ENCODE measurements at regions not wholly inside any gene's neighbourhood (a gene's known extent, or its start where the extent isn't known, plus 50 kb on each side); places are given as distances from the start of the nearest gene placed in this dataset.
"Not testable (repeated sequence)": the region's sequence is repeated elsewhere in the genome, so short reads cannot be mapped to it uniquely, and the experiment has no call there.

- Histone ChIP-seq H3K27ac (no peak overlapping the region), H3K4me3 (no peak overlapping the region), H3K9me3 (peaks cover 0 to 21% (median 11%) of the 10 kb centered on the region in 8 donors), H3K4me1 (no peaks in the 10 kb centered on the region), H3K36me3 (no peaks in the 10 kb centered on the region), H3K27me3 (replicated peaks in 1 of 7) (no peaks in the 10 kb centered on the region)
- WGBS, 5 donors, result 29 to 88% (median 84%) methylated on average over 1 of the region's 1 CpG
- no peak for DNase-seq
- intact Hi-C loops (cut with DNase I; ENCODE audit: low total_unique reads), result no loop called here
- TF ChIP-seq POLR2A (IDR thresholded peaks at IDR 0.05) (no peak), POLR2AphosphoS5 (IDR thresholded peaks at IDR 0.05) (no peak), CTCF (IDR thresholded peaks at IDR 0.05 in 8 of 11, conservative IDR thresholded peaks at IDR 0.05 in 3 of 11) (no peak)
Observed at GRCh38 chr1:222181191-222181590, 366.7 kb downstream of the HHIPL2 start.

GRCh38 chr1:222177496-222177895 lies 370.4 kb downstream of the HHIPL2 start:
- H3K36me3 ChIP-seq; DNase-seq; intact Hi-C loops (cut with DNase I; ENCODE audit: low total_unique reads); H3K4me1 ChIP-seq; H3K4me3 ChIP-seq; H3K27ac ChIP-seq; H3K27me3 ChIP-seq (replicated peaks in 1 of 7): not testable (repeated sequence)
- 83 to 94% (median 86%) methylated on average over 4 of the region's 4 CpGs for whole genome bisulfite sequencing, 5 donors
- H3K9me3 ChIP-seq, result peaks cover 0 to 26% (median 11%) of the 10 kb centered on the region in 8 donors

- no peak for DNase-seq
- H3K27me3 ChIP-seq (replicated peaks in 1 of 7), result no peaks in the 10 kb centered on the region
- no peaks in the 10 kb centered on the region for H3K4me1 ChIP-seq
- no peak overlapping the region for H3K27ac ChIP-seq
- TF ChIP-seq CTCF (IDR thresholded peaks at IDR 0.05 in 8 of 11, conservative IDR thresholded peaks at IDR 0.05 in 3 of 11) (peak in 4 of 11 experiments; percentile 8 to 42 (median 28)), POLR2AphosphoS5 (IDR thresholded peaks at IDR 0.05) (no peak)
- intact Hi-C loops (cut with DNase I; ENCODE audit: low total_unique reads), result no loop called here
- peaks cover 4 to 44% (median 29%) of the 10 kb centered on the region in 8 donors for H3K9me3 ChIP-seq
- H3K36me3 ChIP-seq, result no peaks in the 10 kb centered on the region
- WGBS, 5 donors, result 66 to 74% (median 68%) methylated on average over 2 of the region's 2 CpGs
- no peak overlapping the region for H3K4me3 ChIP-seq
Observed at GRCh38 chr1:222171005-222171404, 376.9 kb downstream of the HHIPL2 start.

GRCh38 chr1:222168621-222169020 lies 379.3 kb downstream of the HHIPL2 start:
- Histone ChIP-seq H3K27ac (no peak overlapping the region), H3K27me3 (replicated peaks in 1 of 7) (no peaks in the 10 kb centered on the region), H3K4me3 (no peak overlapping the region), H3K4me1 (no peaks in the 10 kb centered on the region), H3K36me3 (no peaks in the 10 kb centered on the region), H3K9me3 (peaks cover 4 to 40% (median 29%) of the 10 kb centered on the region in 8 donors)
- no peak for DNase-seq
- TF ChIP-seq POLR2A (IDR thresholded peaks at IDR 0.05) (no peak), CTCF (IDR thresholded peaks at IDR 0.05 in 8 of 11, conservative IDR thresholded peaks at IDR 0.05 in 3 of 11) (no peak), POLR2AphosphoS5 (IDR thresholded peaks at IDR 0.05) (no peak)
- WGBS, 5 donors, result 82 to 95% (median 94%) methylated on average over 1 of the region's 1 CpG
- intact Hi-C loops (cut with DNase I; ENCODE audit: low total_unique reads), result no loop called here

GRCh38 chr1:222167896-222168295 lies 380.0 kb downstream of the HHIPL2 start:
- WGBS, 5 donors, result 75 to 93% (median 85%) methylated on average over 1 of the region's 1 CpG
- TF ChIP-seq POLR2A (IDR thresholded peaks at IDR 0.05), result no peak
- no peak for TF ChIP-seq POLR2AphosphoS5 (IDR thresholded peaks at IDR 0.05)
- TF ChIP-seq CTCF (IDR thresholded peaks at IDR 0.05 in 8 of 11, conservative IDR thresholded peaks at IDR 0.05 in 3 of 11), result no peak
- no peak for DNase-seq
- Histone ChIP-seq H3K4me1 (no peaks in the 10 kb centered on the region), H3K36me3 (no peaks in the 10 kb centered on the region), H3K4me3 (no peak overlapping the region), H3K9me3 (peaks cover 4 to 33% (median 27%) of the 10 kb centered on the region in 8 donors), H3K27me3 (replicated peaks in 1 of 7) (no peaks in the 10 kb centered on the region), H3K27ac (no peak overlapping the region)
- intact Hi-C loops (cut with DNase I; ENCODE audit: low total_unique reads), result no loop called here
